PFSK-1 (cell line): ENCODE measurements at regions not wholly inside any gene's neighbourhood (a gene's known extent, or its start where the extent isn't known, plus 50 kb on each side); places are given as distances from the start of the nearest gene placed in this dataset.

ENCODE experiments used
- POLR2AphosphoS5 ChIP-seq: IDR thresholded peaks from 2 replicates; pipeline ENCODE4 v1.6.1; 2012; ENCODE audit warnings: low read depth, mild to moderate bottlenecking, control low read depth, low read length, moderate library complexity
- SIN3A ChIP-seq: IDR thresholded peaks from 2 replicates; pipeline ENCODE4 v1.6.1; 2012; ENCODE audit warnings: mild to moderate bottlenecking, low read length, moderate library complexity, borderline replicate concordance; ENCODE audit not compliant: insufficient read depth
- TAF1 ChIP-seq: IDR thresholded peaks from 2 replicates; pipeline ENCODE4 v1.6.1; 2012; ENCODE audit warnings: low read length, control low read depth, borderline replicate concordance; ENCODE audit not compliant: insufficient read depth
- TF ChIP-seq, protein P1 (sequence below), 2 experiments: IDR thresholded peaks; 2 replicates each; pipeline versions ENCODE4 v1.6.1 to v1.8.0; 2011 to 2012; ENCODE audit warnings: low read depth in 2 of 2, low read length in 2 of 2, control low read depth in 1 of 2, inconsistent platforms in 1 of 2, mild to moderate bottlenecking in 1 of 2, moderate library complexity in 1 of 2; ENCODE audit not compliant: insufficient read depth in 1 of 2

- TF ChIP-seq POLR2AphosphoS5 (no peak), TAF1 (no peak), SIN3A (no peak)
- TF ChIP-seq, protein P1, sequence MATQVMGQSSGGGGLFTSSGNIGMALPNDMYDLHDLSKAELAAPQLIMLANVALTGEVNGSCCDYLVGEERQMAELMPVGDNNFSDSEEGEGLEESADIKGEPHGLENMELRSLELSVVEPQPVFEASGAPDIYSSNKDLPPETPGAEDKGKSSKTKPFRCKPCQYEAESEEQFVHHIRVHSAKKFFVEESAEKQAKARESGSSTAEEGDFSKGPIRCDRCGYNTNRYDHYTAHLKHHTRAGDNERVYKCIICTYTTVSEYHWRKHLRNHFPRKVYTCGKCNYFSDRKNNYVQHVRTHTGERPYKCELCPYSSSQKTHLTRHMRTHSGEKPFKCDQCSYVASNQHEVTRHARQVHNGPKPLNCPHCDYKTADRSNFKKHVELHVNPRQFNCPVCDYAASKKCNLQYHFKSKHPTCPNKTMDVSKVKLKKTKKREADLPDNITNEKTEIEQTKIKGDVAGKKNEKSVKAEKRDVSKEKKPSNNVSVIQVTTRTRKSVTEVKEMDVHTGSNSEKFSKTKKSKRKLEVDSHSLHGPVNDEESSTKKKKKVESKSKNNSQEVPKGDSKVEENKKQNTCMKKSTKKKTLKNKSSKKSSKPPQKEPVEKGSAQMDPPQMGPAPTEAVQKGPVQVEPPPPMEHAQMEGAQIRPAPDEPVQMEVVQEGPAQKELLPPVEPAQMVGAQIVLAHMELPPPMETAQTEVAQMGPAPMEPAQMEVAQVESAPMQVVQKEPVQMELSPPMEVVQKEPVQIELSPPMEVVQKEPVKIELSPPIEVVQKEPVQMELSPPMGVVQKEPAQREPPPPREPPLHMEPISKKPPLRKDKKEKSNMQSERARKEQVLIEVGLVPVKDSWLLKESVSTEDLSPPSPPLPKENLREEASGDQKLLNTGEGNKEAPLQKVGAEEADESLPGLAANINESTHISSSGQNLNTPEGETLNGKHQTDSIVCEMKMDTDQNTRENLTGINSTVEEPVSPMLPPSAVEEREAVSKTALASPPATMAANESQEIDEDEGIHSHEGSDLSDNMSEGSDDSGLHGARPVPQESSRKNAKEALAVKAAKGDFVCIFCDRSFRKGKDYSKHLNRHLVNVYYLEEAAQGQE (IDR thresholded peaks at IDR 0.05; ENCODE audit: insufficient read depth in 1 of 2, low read depth in 2 of 2, low read length in 2 of 2), result no peak
These were observed 172.0 kb downstream of the TSHZ3 start for GRCh38 chr19:31177246-31177645.
